Uterus (tissue), 3 donors: ENCODE measurements at regions not wholly inside any gene's neighbourhood (a gene's known extent, or its start where the extent isn't known, plus 50 kb on each side); places are given as distances from the start of the nearest gene placed in this dataset.

Source experiments
- DNase-seq, 2 donors: peaks; one replicate each; pipeline ENCODE4 v3.0.0-alpha.2; 2019 to 2020
- H3K27ac ChIP-seq, 2 donors: fragments of 200-600 bp; sonication (generic); 1 replicate in 1 of 2; 2 replicates in 1 of 2; pipeline ENCODE4 v1.5.1; 2016 to 2018
- H3K27me3 ChIP-seq, 2 donors: fragments of 200-600 bp; sonication (generic); one replicate each; pipeline ENCODE4 v1.5.1; 2018 to 2019; ENCODE audit warnings: control low read depth in 1 of 2
- H3K36me3 ChIP-seq, 2 donors: fragments of 200-600 bp; sonication (generic); one replicate each; pipeline ENCODE4 v1.5.1; 2019; ENCODE audit warnings: control low read depth in 1 of 2
- H3K4me1 ChIP-seq, 2 donors: fragments of 200-600 bp; sonication (generic); one replicate each; pipeline ENCODE4 v1.5.1; 2018 to 2019; ENCODE audit warnings: control low read depth in 1 of 2
- H3K4me3 ChIP-seq, 2 donors: fragments of 200-600 bp; sonication (generic); 1 replicate in 1 of 2; 2 replicates in 1 of 2; pipeline ENCODE4 v1.5.1; 2018 to 2019; ENCODE audit warnings: mild to moderate bottlenecking in 1 of 2
- H3K9me3 ChIP-seq, 2 donors: fragments of 200-600 bp; sonication (generic); one replicate each; pipeline ENCODE4 v1.5.1; 2019; ENCODE audit warnings: control low read depth in 1 of 2
- CTCF ChIP-seq, 4 experiments: fragments of 200-600 bp in 2 of 4; fragments of 450-650 bp in 2 of 4; sonication (generic) in 2 of 4; IDR thresholded peaks; one replicate each; pipeline ENCODE4 v1.5.1; 2016 to 2019; ENCODE audit warnings: antibody characterized with exemption in 4 of 4, mild to moderate bottlenecking in 2 of 4, moderate library complexity in 1 of 4
- POLR2A ChIP-seq, 2 donors: fragments of 450-650 bp; IDR thresholded peaks; one replicate each; pipeline ENCODE4 v1.6.1; 2016; ENCODE audit warnings: antibody characterized with exemption in 2 of 2, mild to moderate bottlenecking in 1 of 2, moderate library complexity in 1 of 2
- intact Hi-C: fragments of 100-400 bp; cut with DNase I; formaldehyde crosslinking; loops from one replicate; pipeline ENCODE4 v1.15.1; 2023; ENCODE audit warnings: low total_unique reads
- donor health status: DM: yes; HTN: yes; CAD: no.

GRCh38 chr11:21896746-21897602, 295.9 kb upstream of the ANO5 start:
- no peak for DNase-seq
- H3K27ac ChIP-seq: no peak overlapping the region
- no peaks in the 10 kb centered on the region for H3K4me1 ChIP-seq
- intact Hi-C loops: no loop called here
- H3K4me3 ChIP-seq: no peak overlapping the region
- H3K27me3 ChIP-seq: no peaks in the 10 kb centered on the region
- no peaks in the 10 kb centered on the region for H3K9me3 ChIP-seq
- H3K36me3 ChIP-seq: no peaks in the 10 kb centered on the region
- no peak for TF ChIP-seq CTCF (IDR thresholded peaks at IDR 0.05)
- no peak for TF ChIP-seq POLR2A (IDR thresholded peaks at IDR 0.05)

- intact Hi-C loops: no loop called here
- H3K9me3 ChIP-seq: no peaks in the 10 kb centered on the region
Observed at GRCh38 chr11:21897752-21898151, 295.1 kb upstream of the ANO5 start.

GRCh38 chr11:21908211-21908610, 284.7 kb upstream of the ANO5 start:
- no peaks in the 10 kb centered on the region for H3K4me1 ChIP-seq
- no peak overlapping the region for H3K27ac ChIP-seq
- no peak for DNase-seq
- intact Hi-C loops: no loop called here
- no peaks in the 10 kb centered on the region for H3K36me3 ChIP-seq
- no peak for TF ChIP-seq CTCF (IDR thresholded peaks at IDR 0.05)
- TF ChIP-seq POLR2A (IDR thresholded peaks at IDR 0.05): no peak
- H3K9me3 ChIP-seq: no peaks in the 10 kb centered on the region
- H3K27me3 ChIP-seq: no peaks in the 10 kb centered on the region
- H3K4me3 ChIP-seq: no peak overlapping the region

More at GRCh38 chr11:21897752-21898151, 295.1 kb upstream of the ANO5 start:
- Histone ChIP-seq H3K27ac (no peak overlapping the region), H3K4me1 (no peaks in the 10 kb centered on the region), H3K36me3 (no peaks in the 10 kb centered on the region), H3K27me3 (no peaks in the 10 kb centered on the region), H3K4me3 (no peak overlapping the region)
- DNase-seq: no peak
- TF ChIP-seq CTCF (IDR thresholded peaks at IDR 0.05) (no peak), POLR2A (IDR thresholded peaks at IDR 0.05) (no peak)

GRCh38 chr11:21909145-21909544, 283.7 kb upstream of the ANO5 start:
- no peaks in the 10 kb centered on the region for H3K9me3 ChIP-seq
- intact Hi-C loops: no loop called here
- no peak for DNase-seq
- H3K4me3 ChIP-seq: no peak overlapping the region
- no peaks in the 10 kb centered on the region for H3K27me3 ChIP-seq
- no peaks in the 10 kb centered on the region for H3K36me3 ChIP-seq
- H3K27ac ChIP-seq: no peak overlapping the region
- H3K4me1 ChIP-seq: no peaks in the 10 kb centered on the region
- no peak for TF ChIP-seq CTCF (IDR thresholded peaks at IDR 0.05)

- intact Hi-C loops: no loop called here
- H3K4me1 ChIP-seq: no peaks in the 10 kb centered on the region
- no peaks in the 10 kb centered on the region for H3K27me3 ChIP-seq
- TF ChIP-seq CTCF (IDR thresholded peaks at IDR 0.05) (no peak), POLR2A (IDR thresholded peaks at IDR 0.05) (no peak)
- no peak overlapping the region for H3K27ac ChIP-seq
- H3K36me3 ChIP-seq: no peaks in the 10 kb centered on the region
- no peak overlapping the region for H3K4me3 ChIP-seq
- no peaks in the 10 kb centered on the region for H3K9me3 ChIP-seq
- DNase-seq: no peak
Observed at GRCh38 chr11:21911061-21911460, 281.8 kb upstream of the ANO5 start.
